ENCODE measurements at regions not wholly inside any gene's neighbourhood (a gene's known extent, or its start where the extent isn't known, plus 50 kb on each side); places are given as distances from the start of the nearest gene placed in this dataset.

DNA sequence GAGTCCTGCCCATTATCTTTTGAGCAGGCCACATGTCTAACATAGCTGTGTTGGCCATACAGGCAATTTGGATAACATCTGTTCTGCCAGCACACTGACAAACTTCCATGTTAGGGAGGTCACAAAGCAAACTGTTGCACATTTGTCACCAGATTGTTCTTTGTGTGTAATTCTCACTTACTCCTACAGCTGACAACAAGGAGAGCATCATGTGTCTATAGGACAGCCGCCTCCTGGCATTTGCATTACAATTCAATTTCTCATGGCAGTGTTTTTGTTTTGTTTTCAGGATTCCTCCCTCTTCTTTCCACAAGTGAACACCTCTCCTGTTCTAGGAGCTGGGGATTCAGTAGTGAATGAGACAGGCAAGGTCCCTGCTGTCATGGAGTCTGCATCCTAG, 94.3 kb upstream of the LEF1 start:
- no peak for DNase-seq

DNA sequence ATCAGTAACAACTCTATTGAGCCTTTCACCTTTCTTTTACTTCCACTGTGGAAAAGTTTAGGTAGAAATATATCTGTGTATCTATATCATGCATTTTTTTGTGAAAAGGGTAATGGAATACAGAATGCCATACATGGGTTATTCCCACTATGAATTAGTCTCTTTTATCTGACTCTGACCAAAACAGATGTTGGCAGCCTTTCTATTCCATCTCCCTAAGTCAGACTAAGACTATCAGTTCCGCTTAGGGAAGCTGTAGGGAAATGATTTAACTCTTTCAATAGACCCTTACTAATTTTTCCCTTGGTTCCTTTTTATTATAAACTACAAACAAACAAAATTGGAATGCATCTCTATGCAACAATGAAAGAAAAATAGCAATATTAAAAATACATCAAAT, 92.3 kb upstream of the LEF1 start:
- DNase-seq: no peak

DNA sequence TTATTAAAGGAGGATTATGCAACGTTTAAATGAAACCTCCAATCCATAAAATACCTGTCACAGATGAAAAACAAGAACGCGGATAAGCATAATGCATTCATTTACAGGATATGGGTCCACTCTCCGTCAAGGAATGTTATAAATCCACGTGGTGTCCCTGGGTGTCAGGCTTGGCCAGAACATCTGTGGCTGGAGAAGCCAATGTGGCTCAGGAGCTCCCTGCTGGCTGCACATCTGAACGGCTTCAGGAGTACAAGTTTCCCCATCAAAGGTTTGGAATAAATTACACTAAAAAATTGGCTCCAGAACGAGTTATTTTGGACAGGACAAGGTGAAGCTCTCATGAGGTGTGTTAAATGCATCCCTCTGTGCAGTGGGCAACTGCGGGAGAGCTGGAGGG, 87.8 kb upstream of the LEF1 start:
- DNase-seq: no peak

DNA sequence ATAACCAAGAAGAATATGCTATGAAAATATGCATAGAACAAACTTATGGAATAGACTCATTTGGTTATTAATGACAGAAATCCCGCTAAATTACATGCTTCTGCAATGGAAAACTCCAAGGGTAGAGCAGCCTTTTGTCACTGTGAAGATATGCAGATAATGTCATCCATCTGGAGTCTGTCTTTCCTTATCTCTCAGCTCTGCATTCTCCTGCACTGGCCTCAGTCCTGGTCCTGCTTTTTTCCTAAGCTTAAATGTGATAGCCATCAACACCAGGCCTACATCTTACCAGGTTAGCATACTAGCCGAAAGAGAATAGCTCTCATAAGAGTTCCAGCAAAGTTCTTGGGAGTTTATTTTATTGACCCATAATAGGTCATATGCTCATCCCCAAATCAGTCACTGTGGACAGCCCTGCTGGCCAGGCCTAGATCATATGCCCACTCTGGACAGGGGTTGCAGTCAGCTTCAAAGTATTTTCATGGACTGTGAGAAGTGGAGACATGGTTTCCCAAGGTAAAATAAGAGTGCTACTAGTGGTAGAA, 86.5 kb upstream of the LEF1 start:
- DNase-seq: no peak

DNA sequence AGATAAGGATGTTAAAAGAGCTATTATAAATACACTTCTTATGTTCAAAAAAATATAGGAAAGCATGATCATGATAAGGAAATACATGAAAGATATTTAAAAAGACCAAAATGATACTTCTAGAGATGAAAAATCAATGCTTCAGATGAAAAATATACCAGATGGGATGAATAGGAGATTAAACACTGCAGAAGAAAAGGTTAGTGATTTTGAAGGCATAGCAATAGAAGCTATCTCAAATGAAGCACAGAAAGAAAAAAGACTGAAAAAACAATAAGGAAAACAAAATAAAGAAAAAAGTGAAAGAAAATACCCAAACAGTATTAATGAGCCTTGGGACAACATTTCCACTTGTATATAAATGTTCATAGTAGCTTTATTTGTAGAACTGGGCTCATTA, 80.7 kb upstream of the LEF1 start:
- no peak for DNase-seq

DNA sequence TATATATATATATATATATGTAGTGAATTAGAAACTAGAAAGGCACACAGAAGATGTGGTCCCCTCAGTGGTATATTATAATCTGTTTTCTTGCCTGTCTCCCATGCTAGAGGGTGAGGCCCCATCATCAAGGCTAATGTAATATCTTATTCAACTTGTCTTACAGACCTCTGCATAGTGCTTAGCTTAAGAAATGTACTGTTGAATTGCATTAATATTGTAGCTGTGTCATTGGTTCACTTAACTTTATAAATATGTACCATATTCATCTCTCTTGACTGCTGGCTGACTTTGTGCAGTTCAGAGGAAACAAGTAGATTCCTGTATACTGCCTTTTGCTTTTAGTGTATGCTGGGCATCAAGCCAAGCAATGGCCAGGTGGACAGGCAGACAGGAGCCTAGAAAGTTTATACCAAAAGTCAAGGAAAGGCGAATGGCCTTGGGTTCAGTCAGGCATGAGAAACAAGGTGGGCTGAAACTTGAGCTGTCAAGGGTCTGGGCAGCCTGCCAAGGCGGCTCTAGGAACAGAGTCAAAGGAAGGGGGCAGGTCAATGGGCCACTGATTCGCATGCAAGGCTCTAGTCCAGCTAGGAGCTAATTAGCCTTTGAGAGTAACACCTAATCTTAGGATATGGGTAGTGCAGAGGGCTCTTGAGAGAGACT, 78.8 kb upstream of the LEF1 start:
- DNase-seq: no peak

DNA sequence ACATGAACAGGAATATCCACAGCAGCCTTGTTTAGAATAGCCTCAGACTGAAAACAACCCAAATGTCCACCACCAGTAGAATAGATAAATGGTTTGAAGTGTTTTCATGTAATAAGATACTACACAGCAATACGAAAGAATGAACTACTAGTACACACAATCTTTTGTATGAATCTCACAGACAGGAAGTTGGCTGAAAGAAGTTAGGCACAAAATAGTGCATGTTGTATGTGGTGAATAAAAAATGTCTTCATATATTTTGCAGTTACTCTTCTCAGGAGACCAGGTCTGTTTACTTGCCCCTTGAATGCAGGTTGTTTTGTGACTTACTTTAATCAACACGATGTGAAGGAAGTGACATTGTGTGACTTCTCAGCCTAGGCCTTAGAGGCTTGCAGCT, 75.9 kb upstream of the LEF1 start:
- no peak for DNase-seq

DNA sequence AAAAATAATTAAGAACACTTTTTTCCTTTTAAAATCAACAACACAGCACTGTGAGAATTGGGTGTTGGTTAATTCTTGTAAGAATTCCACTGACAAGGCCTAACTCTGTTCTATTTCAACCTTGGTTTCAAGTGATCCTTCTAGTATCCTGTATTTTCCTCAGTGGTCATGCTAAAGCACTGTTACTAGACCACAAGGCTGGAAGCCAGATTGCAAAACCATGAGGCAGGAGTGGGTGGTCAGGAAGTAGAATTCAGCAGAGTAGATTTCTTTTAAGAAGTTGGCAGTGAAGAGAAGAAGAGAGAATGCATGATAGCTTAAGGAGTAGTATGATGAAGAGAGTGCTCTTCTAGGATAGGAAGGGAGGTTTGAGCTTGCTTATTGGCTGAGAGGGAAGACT, 71.6 kb upstream of the LEF1 start:
- no peak for DNase-seq

DNA sequence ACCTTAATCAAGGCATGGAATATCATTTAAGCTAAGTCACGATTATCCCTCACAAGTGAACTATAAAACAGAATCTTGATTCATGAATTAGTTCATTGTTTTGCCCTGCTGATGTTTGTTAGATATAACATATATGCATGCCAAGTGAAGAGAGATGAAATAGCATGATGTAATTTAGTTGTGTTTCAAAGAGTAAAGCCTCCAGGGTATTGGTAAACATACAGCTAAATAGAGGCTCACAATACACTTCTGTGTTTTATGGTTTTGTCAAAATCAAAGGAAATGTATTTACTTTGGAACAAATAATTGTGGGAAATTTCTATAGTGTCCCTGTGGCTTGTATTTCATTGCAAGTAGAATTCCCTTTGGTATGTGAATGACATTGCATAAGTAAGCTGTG, 69.0 kb upstream of the LEF1 start:
- DNase-seq: no peak

DNA sequence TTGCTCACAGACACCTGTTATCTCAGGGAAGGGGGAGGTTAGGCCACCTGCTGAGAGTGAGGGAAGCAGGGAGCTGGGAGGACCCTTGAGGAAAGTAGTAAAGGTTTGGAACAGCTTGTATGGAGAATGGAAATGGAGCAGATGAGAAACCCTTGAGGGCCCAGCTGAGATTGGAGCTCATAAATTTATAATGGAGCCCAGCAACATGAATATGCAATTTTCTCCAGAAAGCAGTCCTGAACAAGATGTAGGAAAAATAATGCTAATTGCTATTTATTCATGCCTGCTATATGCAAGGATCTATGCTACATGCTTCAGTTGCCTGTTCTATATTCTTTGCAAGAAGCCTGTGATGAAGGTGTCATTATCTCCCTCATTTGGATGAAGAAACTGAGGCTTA, 67.5 kb upstream of the LEF1 start:
- no peak for DNase-seq

DNA sequence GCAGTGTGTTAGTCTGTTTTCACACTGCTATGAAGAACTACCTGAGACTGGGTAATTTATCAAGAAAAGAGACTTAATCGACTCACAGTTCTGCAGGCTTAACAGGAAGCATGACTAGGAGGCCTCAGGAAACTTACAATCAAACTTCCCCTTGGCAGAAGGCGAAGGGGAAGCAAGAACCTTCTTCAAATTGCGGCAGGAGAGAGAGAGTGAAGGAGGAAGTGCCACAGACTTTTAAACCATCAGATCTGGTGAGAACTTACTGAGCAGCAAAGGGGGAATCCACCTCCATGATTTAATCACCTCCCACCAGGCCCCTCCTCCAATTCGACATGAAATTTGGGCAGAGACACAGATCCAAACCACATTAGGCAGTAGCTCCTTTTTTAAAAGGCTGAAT, 59.2 kb upstream of the LEF1 start:
- no peak for DNase-seq

DNA sequence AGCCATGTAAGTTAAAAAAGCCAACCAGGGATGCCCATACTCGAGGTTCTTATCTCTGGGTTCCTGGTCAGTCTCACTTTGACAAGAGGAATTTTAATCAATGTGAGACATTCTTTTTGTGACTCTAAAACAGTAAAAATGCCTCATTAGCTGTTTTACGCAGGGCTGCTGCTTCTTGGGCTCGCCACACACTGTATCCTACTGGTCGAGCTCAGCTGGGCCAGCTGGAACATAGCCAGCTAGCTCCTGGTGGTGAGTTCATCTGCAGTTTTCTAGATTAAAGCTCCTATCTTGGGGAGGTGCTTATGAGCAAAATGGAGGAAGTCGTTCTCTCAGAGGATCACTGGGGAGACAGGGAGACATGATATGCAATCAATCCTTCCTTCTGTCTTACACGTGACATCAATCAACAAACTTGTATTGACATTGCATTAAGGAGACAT, 55.9 kb upstream of the LEF1 start:
- no peak for DNase-seq

DNA sequence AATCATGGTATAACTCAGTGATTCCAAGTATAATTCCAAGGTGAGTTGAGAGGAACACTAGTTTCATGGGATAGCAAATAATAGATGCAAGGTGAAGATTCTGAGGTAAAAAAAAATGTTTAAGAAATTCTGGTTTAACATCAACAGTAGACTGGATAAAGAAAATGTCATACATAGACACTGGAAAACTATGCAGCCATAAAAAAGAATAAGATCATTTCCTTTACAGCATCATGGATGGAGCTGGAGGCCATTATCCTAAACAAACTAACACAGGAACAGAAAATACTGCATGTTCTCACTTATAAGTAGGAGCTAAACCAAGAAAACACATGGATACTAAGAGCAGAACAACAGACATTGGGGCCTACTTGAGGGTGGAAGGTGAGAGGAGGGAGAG, 54.6 kb upstream of the LEF1 start:
- no peak for DNase-seq

DNA sequence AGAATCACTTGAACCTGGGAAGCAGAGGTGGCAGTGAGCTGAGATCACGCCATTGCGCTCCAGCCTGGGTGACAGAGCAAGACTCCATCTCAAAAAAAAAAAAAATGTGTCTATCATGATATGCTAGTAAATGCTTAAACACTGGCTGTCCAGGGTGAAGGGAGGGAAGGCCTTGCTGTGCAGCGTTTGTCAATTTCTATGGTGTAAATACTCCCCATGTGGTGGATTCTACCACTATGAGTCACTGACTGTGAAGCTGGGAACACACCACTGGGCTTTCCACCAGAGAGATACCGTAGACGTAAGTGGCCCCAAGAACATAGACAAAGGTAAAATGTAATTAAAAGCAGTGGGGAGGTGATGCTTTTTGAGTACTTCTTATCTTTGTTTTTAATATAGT, 51.3 kb upstream of the LEF1 start:
- DNase-seq: no peak
